Aorta (tissue), 5 donors: ENCODE measurements at regions not wholly inside any gene's neighbourhood (a gene's known extent, or its start where the extent isn't known, plus 50 kb on each side); places are given as distances from the start of the nearest gene placed in this dataset.
"Not testable (repeated sequence)": the region's sequence is repeated elsewhere in the genome, so short reads cannot be mapped to it uniquely, and the experiment has no call there.

Experiments used
- ATAC-seq: fragments of 200-7000 bp; cut with Tn5 transposase; one replicate; pipeline ENCODE4 v1.9.1; 2022; ENCODE audit warnings: moderate library complexity; ENCODE audit not compliant: low FRiP score
- DNase-seq, 2 donors: peaks; one replicate each; pipeline ENCODE4 v3.0.0-alpha.2; 2020
- H3K27ac ChIP-seq, 2 donors: one replicate each; pipeline ENCODE4 v1.5.1; 2013; ENCODE audit warnings: low read length in 2 of 2, mild to moderate bottlenecking in 2 of 2, moderate library complexity in 2 of 2, control low read depth in 1 of 2, inconsistent platforms in 1 of 2, low read depth in 1 of 2
- H3K27me3 ChIP-seq, 2 donors: one replicate each; pipeline ENCODE4 v1.6.1; 2013; ENCODE audit warnings: control low read depth in 1 of 2, low read length in 1 of 2, mild to moderate bottlenecking in 1 of 2, moderate library complexity in 1 of 2; ENCODE audit not compliant: insufficient read depth in 2 of 2, control insufficient read depth in 1 of 2
- H3K36me3 ChIP-seq, 2 donors: one replicate each; pipeline ENCODE4 v1.6.1; 2013; ENCODE audit warnings: control low read depth in 1 of 2, low read length in 1 of 2, mild to moderate bottlenecking in 1 of 2; ENCODE audit not compliant: insufficient read depth in 2 of 2, control insufficient read depth in 1 of 2
- H3K4me1 ChIP-seq, 2 donors: one replicate each; pipeline ENCODE4 v1.6.1; 2013; ENCODE audit warnings: low read length in 2 of 2, control low read depth in 1 of 2, mild to moderate bottlenecking in 1 of 2, moderate library complexity in 1 of 2; ENCODE audit not compliant: insufficient read depth in 2 of 2, control insufficient read depth in 1 of 2
- H3K4me3 ChIP-seq, 2 donors: one replicate each; pipeline ENCODE4 v1.5.1; 2013; ENCODE audit warnings: low read length in 2 of 2, control low read depth in 1 of 2, mild to moderate bottlenecking in 1 of 2
- H3K9me3 ChIP-seq: one replicate; pipeline ENCODE4 v1.6.1; 2013; ENCODE audit warnings: mild to moderate bottlenecking, low read length; ENCODE audit not compliant: control insufficient read depth
- WGBS, 2 donors: extraction: QIAGEN DNeasy Blood & Tissue Kit; methylation state at CpG; one replicate each; pipeline ENCODE4 v1.1.7; 2013; 5-methylcytosine and 5-hydroxymethylcytosine counted together
- intact Hi-C, 2 donors: fragments of 100-400 bp; cut with DNase I; formaldehyde crosslinking; loops; one replicate each; pipeline versions ENCODE4 v1.14.2 to v1.15.0; 2022
- donor health status: healthy with polysubstance abuse.
- donor health status: Bipolar disorder and iron deficiency.
- donor health status: DM: no; HTN: no; CAD: no.
- donor health status: DM: no; HTN: no; CAD: no.
- donor health status: DM: yes; HTN: yes; CAD: no.

DNA sequence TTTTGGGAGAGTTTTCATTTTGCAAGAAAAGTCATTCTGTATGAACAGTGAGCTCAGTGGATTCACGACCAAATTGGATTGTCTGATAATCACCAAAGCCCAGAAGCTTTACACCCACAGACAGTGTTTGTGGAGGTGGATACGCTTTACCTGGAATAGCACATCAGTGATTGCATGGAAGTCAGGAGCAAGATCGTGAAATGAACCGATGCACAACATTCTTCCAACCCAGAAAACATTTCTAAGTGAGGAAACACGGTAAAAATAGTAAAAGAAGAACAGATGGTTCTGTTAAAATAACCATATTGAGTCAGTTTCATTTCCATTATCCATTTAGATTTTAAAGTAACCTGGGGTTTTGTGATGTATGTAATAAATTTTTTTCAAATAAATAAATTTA is 478.2 kb upstream of the PFKP start:
- no peak for DNase-seq
- intact Hi-C loops = no loop called here

DNA sequence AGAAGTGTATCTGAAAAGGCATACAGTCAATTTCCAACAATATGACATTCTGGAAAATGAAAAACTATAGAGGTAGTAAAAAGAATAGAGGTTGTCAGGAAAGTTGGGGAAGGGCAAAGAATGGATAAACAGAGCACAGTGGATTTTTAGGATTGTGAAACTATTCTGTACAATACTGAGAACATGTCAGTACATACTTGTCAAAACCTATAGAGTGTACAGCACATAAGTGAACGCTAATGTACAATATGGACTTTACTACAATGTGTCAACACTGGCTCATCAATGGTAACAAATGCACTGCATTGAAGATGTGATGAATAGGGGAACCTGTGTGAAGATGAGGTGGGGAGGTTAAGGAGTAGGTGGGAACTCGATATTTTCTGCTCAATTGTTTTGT is 483.0 kb upstream of the PFKP start:
- Histone ChIP-seq H3K27ac (no peak overlapping the region), H3K4me3 (no peak overlapping the region), H3K36me3 (no peaks in the 10 kb centered on the region), H3K9me3 (no peaks in the 10 kb centered on the region), H3K4me1 (no peaks in the 10 kb centered on the region), H3K27me3 (no peaks in the 10 kb centered on the region)
- no peak for DNase-seq
- intact Hi-C loops = no loop called here
- no peak for ATAC-seq
- 81 to 88% methylated on average over 2 of the region's 2 CpGs for WGBS, 2 donors

More for the DNA sequence above, 478.2 kb upstream of the PFKP start:
- Histone ChIP-seq H3K27ac (no peak overlapping the region), H3K4me3 (no peak overlapping the region), H3K9me3 (no peaks in the 10 kb centered on the region), H3K4me1 (no peaks in the 10 kb centered on the region), H3K36me3 (no peaks in the 10 kb centered on the region), H3K27me3 (no peaks in the 10 kb centered on the region)
- WGBS, 2 donors = 71% methylated on average over 5 of the region's 5 CpGs
- ATAC-seq = no peak

DNA sequence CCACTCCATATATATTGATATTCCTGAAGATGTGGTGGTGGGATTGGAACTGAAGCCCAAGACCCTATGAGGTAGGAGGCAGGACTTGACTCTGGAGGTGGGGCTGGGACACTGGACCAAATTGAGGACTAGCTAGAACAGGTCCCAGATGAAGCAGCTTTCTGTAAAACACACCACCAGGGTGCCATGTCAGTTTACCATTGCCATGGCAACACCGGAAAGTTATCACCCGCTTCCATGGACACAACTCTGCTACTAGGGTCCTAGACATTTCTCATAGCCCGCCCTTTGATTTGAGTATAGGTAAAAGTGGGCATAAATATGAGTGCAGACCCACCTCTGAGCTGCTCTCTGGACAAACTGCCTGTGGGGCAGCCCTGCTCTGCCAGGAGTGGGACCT is 490.5 kb upstream of the PFKP start:
- Histone ChIP-seq H3K36me3 (no peaks in the 10 kb centered on the region), H3K4me1 (no peaks in the 10 kb centered on the region), H3K27ac (no peak overlapping the region), H3K4me3 (no peak overlapping the region), H3K9me3 (no peaks in the 10 kb centered on the region), H3K27me3 (no peaks in the 10 kb centered on the region)
- ATAC-seq (no peak), DNase-seq (no peak)
- intact Hi-C loops = no loop called here
- 49 to 54% methylated on average over 3 of the region's 3 CpGs for WGBS, 2 donors

DNA sequence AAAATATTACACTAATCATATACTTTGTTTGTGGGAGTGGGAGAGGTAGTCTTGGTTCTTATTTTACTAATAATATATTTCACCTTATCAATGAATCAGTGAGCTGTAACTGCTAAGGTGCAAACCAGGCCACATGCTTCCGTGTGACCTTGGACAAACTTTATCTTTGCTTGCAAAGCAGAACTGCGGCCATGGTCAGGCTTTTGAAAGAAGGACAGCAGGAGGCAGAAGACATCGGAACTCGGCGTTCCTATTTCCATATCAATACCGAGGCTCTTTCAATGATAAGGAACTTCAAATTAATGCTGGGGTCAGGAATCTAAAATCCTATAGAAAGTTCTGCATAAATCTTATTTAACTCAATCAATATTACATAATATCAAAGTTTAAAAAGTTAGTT is 491.9 kb upstream of the PFKP start:
- Histone ChIP-seq H3K4me1 (no peaks in the 10 kb centered on the region), H3K36me3 (no peaks in the 10 kb centered on the region), H3K27ac (no peak overlapping the region), H3K27me3 (no peaks in the 10 kb centered on the region), H3K4me3 (no peak overlapping the region), H3K9me3 (no peaks in the 10 kb centered on the region)
- 53% methylated on average over 6 of the region's 6 CpGs for WGBS, 2 donors
- ATAC-seq (no peak), DNase-seq (no peak)
- intact Hi-C loops = no loop called here

DNA sequence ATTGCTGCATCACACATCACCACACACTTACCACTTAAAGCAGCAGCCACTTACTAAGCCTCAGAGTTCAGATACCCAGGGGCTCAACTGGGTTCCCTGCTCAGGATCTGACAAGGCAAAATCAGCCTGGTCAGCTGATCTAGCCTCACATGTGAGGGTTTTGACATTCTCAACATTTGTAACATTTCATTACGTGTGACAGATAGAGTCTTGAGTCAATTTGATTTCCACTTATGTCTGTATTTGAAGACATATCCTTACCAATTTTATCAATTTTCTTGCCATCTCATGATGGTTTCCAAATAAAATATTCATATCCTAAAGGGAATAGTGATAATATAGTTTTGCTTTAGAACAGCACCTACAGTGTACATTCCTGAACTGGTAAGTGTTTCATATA is 494.7 kb upstream of the PFKP start:
- intact Hi-C loops = no loop called here
- H3K9me3 ChIP-seq = no peaks in the 10 kb centered on the region
- no peaks in the 10 kb centered on the region for H3K4me1 ChIP-seq
- no peaks in the 10 kb centered on the region for H3K36me3 ChIP-seq
- ATAC-seq (no peak), DNase-seq (no peak)
- WGBS, 2 donors = 74 to 83% methylated on average over 1 of the region's 1 CpG
- no peak overlapping the region for H3K4me3 ChIP-seq
- no peaks in the 10 kb centered on the region for H3K27me3 ChIP-seq
- no peak overlapping the region for H3K27ac ChIP-seq

DNA sequence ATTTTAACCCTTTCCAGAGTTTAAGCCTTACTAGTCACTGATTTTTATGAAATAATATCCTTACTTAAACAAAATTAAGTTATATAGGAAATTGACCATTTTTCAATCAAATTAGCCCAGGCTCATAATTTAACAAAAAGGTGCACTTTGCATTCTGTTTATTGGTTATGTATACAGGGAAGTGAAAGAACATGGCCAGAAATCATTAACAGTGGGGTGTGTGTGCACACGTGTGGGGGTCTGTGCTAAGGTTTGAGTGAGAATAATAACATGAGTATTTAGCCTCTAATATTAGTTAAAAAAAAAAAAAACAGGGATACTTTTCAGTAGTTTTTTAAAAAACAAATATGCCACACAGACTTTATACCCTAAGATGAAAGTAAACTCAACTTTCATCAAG is 510.5 kb upstream of the PFKP start:
- no peak for DNase-seq
- Histone ChIP-seq H3K4me1 (no peaks in the 10 kb centered on the region), H3K4me3 (no peak overlapping the region), H3K36me3 (no peaks in the 10 kb centered on the region), H3K27ac (no peak overlapping the region), H3K27me3 (no peaks in the 10 kb centered on the region), H3K9me3 (no peaks in the 10 kb centered on the region)
- intact Hi-C loops = no loop called here
- ATAC-seq = no peak
- WGBS, 2 donors = 84 to 87% methylated on average over 1 of the region's 1 CpG

DNA sequence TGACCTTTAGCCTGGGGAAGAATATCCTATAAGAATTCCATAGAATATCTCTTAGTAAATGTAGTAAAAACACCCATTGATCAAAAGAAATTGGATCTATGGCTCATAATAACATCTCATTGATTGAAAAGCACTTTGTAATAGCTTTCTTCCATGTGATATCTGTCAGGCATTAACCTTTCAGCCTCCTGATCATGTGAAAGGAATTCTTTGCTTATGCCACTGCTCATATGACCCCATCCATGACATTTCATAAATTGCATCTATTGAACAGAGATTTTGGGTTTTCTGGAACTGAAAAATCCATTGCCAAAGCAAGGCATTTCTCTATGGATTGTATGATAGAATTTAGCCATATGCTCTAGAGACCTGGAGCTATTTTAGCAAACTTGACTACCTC is 519.3 kb upstream of the PFKP start:
- intact Hi-C loops = no loop called here
- no peak for ATAC-seq
- Histone ChIP-seq H3K27me3 (no peaks in the 10 kb centered on the region), H3K4me3 (no peak overlapping the region), H3K4me1 (no peaks in the 10 kb centered on the region), H3K36me3 (no peaks in the 10 kb centered on the region), H3K27ac (no peak overlapping the region), H3K9me3 (no peaks in the 10 kb centered on the region)
- DNase-seq = no peak

DNA sequence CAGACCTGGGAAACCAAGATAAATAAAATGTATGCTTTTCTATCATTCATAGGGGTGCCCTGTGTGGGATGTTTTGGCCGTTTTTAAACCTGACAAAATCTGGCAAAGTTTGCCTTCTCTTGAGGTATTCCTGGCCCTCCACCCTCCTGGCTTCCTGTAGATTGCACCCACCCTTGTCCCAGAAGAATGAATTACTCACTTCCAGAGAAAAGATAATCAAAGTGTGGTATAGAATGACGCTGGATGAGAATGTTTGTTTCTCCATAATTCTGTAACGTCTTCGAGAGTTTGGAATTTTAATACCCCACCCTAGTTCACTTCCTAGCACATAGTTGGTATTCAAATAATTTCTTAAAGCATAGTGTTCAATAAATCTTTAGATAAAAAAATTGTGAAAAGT is 519.7 kb upstream of the PFKP start:
- DNase-seq (no peak), ATAC-seq (no peak)
- no peak overlapping the region for H3K27ac ChIP-seq
- H3K4me1 ChIP-seq = no peaks in the 10 kb centered on the region
- 32 to 37% methylated on average over 4 of the region's 4 CpGs for WGBS, 2 donors
- H3K4me3 ChIP-seq = no peak overlapping the region
- no peaks in the 10 kb centered on the region for H3K36me3 ChIP-seq
- intact Hi-C loops = no loop called here
- no peaks in the 10 kb centered on the region for H3K27me3 ChIP-seq
- H3K9me3 ChIP-seq = no peaks in the 10 kb centered on the region

DNA sequence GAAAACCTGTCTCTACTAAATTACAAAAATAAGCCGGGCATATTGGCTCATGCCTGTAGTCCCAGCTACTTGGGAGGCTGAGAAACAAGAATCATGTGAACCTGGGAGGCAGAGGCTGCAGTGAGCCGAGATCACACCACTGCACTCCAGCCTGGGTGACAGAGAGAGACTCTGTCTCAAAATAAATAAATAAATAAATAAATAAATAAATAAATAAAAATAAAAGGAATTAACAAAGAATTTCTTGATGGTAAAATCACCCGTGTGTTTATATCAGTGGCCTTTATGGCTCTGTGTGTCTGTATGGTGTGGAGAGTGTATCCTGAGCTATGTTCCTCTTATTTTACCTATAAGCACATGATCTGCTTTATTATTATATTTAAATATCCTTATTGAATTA is 520.5 kb upstream of the PFKP start:
- H3K4me1 ChIP-seq, ATAC-seq, intact Hi-C loops, DNase-seq, H3K27me3 ChIP-seq, H3K9me3 ChIP-seq, H3K36me3 ChIP-seq, H3K27ac ChIP-seq, H3K4me3 ChIP-seq: not testable (repeated sequence)
- 83 to 84% methylated on average over 3 of the region's 3 CpGs for WGBS, 2 donors

DNA sequence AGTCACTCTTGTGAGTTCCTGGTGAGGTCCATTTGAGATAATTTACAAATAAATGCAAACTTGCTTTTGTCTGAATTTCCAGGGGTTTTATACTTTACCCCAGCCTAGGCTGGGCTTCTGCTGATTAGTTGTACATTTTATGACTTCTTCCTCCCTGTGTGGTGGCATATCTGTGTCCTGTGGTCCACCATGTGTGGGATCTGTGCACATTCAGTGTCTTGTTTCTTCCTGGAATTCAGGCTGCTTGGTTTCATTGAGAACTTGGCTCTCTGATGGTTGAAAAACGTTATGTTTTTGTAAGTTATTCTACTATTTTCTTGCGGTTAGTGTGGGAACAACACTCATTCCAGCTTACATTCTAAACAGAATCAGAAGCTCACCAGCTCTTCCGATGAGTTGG is 523.4 kb upstream of the PFKP start:
- H3K9me3 ChIP-seq = no peaks in the 10 kb centered on the region
- no peak for DNase-seq
- ATAC-seq = no peak
- H3K4me1 ChIP-seq = no peaks in the 10 kb centered on the region
- H3K4me3 ChIP-seq = no peak overlapping the region
- H3K27ac ChIP-seq = no peak overlapping the region
- intact Hi-C loops = no loop called here
- no peaks in the 10 kb centered on the region for H3K27me3 ChIP-seq
- no peaks in the 10 kb centered on the region for H3K36me3 ChIP-seq
- 70 to 77% methylated on average over 3 of the region's 3 CpGs for WGBS, 2 donors
